Gastrocnemius medialis (tissue), 4 donors: ENCODE measurements at regions not wholly inside any gene's neighbourhood (a gene's known extent, or its start where the extent isn't known, plus 50 kb on each side); places are given as distances from the start of the nearest gene placed in this dataset.

Experiments
- ATAC-seq, 2 donors: fragments of 150-250 bp; one replicate each; pipeline ENCODE4 v1.9.1; 2016
- DNase-seq, 2 donors: peaks; one replicate each; pipeline ENCODE4 v3.0.0-alpha.2; 2019
- H3K27ac ChIP-seq, 4 donors: fragments of 200-600 bp; sonication (generic); 1 replicate in 1 of 4; 2 replicates in 3 of 4; pipeline ENCODE4 v1.5.1; 2016 to 2018; ENCODE audit warnings: mild to moderate bottlenecking in 2 of 4, moderate library complexity in 1 of 4
- H3K27me3 ChIP-seq, 3 donors: fragments of 200-600 bp; sonication (generic) in 2 of 3; 1 replicate in 1 of 3; 2 replicates in 2 of 3; pipeline versions ENCODE4 v1.5.1 to v1.6.0; 2016 to 2019; ENCODE audit warnings: mild to moderate bottlenecking in 1 of 3, moderate library complexity in 1 of 3
- H3K36me3 ChIP-seq, 2 donors: fragments of 200-600 bp; sonication (generic) in 1 of 2; one replicate each; pipeline ENCODE4 v1.5.1; 2017 to 2018
- H3K4me1 ChIP-seq, 2 donors: fragments of 200-600 bp; sonication (generic) in 1 of 2; one replicate each; pipeline ENCODE4 v1.5.1; 2016 to 2017; ENCODE audit warnings: mild to moderate bottlenecking in 2 of 2
- H3K4me3 ChIP-seq, 4 donors: fragments of 200-600 bp; sonication (generic) in 3 of 4; 1 replicate in 1 of 4; 2 replicates in 3 of 4; pipeline ENCODE4 v1.5.1; 2016 to 2019; ENCODE audit warnings: mild to moderate bottlenecking in 2 of 4
- H3K9me3 ChIP-seq, 3 donors: fragments of 200-600 bp; sonication (generic) in 2 of 3; 1 replicate in 1 of 3; 2 replicates in 2 of 3; pipeline ENCODE4 v1.5.1; 2016 to 2019
- POLR2A ChIP-seq, 2 donors: fragments of 450-650 bp; IDR thresholded peaks; one replicate each; pipeline ENCODE4 v1.6.1; 2017; ENCODE audit warnings: antibody characterized with exemption in 2 of 2, mild to moderate bottlenecking in 2 of 2, moderate library complexity in 2 of 2
- in situ Hi-C, 4 donors: fragments of 200-750 bp; cut with MboI; loops; one replicate each; pipeline versions ENCODE4 v1.15.0 to v1.8.0; 2017; ENCODE audit warnings: low sequenced_read_pairs in 4 of 4
- intact Hi-C: fragments of 100-400 bp; cut with DNase I; formaldehyde crosslinking; loops from one replicate; pipeline ENCODE4 v1.15.1; 2023; ENCODE audit warnings: low total_unique reads
- TF ChIP-seq, protein P1 (sequence below), 5 experiments: fragments of 450-650 bp in 3 of 5; fragments of 200-600 bp in 2 of 5; sonication (generic) in 2 of 5; IDR thresholded peaks in 4 of 5; conservative IDR thresholded peaks in 1 of 5; 1 replicate in 4 of 5; 2 replicates in 1 of 5; pipeline ENCODE4 v1.5.1; 2016 to 2019; ENCODE audit warnings: antibody characterized with exemption in 5 of 5, mild to moderate bottlenecking in 3 of 5, moderate library complexity in 3 of 5

DNA sequence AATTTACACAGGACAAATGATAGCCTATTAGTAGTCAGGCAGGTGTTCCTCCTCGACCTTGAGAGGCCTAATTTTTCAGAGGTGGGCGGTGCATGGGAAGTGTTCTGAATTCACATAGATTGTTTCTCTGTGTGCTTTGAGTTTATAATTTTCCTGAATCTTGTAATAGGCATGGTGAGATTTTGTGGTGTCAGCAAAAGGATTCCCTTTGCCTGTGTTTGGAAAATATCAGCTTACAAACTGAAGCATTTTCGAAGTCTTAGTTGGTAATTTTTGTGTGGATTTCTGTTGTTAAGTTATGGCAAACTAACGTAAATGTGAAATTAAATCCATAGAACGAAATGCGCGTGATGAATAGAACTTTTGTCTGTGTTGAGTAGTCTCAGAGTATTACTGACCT lies 194.0 kb upstream of the RBMS1 start:
- TF ChIP-seq, protein P1, sequence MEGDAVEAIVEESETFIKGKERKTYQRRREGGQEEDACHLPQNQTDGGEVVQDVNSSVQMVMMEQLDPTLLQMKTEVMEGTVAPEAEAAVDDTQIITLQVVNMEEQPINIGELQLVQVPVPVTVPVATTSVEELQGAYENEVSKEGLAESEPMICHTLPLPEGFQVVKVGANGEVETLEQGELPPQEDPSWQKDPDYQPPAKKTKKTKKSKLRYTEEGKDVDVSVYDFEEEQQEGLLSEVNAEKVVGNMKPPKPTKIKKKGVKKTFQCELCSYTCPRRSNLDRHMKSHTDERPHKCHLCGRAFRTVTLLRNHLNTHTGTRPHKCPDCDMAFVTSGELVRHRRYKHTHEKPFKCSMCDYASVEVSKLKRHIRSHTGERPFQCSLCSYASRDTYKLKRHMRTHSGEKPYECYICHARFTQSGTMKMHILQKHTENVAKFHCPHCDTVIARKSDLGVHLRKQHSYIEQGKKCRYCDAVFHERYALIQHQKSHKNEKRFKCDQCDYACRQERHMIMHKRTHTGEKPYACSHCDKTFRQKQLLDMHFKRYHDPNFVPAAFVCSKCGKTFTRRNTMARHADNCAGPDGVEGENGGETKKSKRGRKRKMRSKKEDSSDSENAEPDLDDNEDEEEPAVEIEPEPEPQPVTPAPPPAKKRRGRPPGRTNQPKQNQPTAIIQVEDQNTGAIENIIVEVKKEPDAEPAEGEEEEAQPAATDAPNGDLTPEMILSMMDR (IDR thresholded peaks at IDR 0.05 in 4 of 5, conservative IDR thresholded peaks at IDR 0.05 in 1 of 5): no peak
- no peak for TF ChIP-seq POLR2A (IDR thresholded peaks at IDR 0.05)
- no peak for DNase-seq
- no peak for ATAC-seq
- Histone ChIP-seq H3K27ac (no peak overlapping the region), H3K36me3 (no peaks in the 10 kb centered on the region), H3K27me3 (no peaks in the 10 kb centered on the region), H3K4me1 (no peaks in the 10 kb centered on the region), H3K9me3 (no peaks in the 10 kb centered on the region), H3K4me3 (no peak overlapping the region)
- in situ Hi-C loops (no loop called here), intact Hi-C loops (no loop called here)

DNA sequence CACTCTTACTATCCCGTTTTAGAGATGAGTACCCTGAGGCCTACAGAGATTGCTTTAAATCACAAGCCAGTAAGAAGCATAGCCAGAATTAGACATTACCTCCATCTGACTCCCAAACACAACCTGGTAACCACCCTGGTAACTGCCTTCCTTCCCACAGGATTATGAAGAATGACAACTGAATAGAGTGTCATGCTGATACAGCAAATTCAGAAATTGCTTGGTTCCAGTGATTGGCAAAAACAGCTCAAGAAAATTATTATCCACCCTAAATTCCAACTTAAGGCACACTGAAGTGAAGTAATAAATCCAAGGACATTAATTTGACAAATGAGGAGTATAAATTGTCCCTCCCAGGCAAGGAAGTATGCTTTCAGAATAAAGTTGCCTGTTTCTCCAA lies 195.8 kb upstream of the RBMS1 start:
- in situ Hi-C loops: no loop called here
- no peak overlapping the region for H3K27ac ChIP-seq
- H3K4me3 ChIP-seq: no peak overlapping the region
- no peak for TF ChIP-seq POLR2A (IDR thresholded peaks at IDR 0.05)
- TF ChIP-seq, protein P1 (IDR thresholded peaks at IDR 0.05 in 4 of 5, conservative IDR thresholded peaks at IDR 0.05 in 1 of 5): no peak
- no peaks in the 10 kb centered on the region for H3K9me3 ChIP-seq
- ATAC-seq: no peak
- DNase-seq: no peak
- H3K36me3 ChIP-seq: no peaks in the 10 kb centered on the region
- no peaks in the 10 kb centered on the region for H3K27me3 ChIP-seq
- no peaks in the 10 kb centered on the region for H3K4me1 ChIP-seq
- intact Hi-C loops: no loop called here

DNA sequence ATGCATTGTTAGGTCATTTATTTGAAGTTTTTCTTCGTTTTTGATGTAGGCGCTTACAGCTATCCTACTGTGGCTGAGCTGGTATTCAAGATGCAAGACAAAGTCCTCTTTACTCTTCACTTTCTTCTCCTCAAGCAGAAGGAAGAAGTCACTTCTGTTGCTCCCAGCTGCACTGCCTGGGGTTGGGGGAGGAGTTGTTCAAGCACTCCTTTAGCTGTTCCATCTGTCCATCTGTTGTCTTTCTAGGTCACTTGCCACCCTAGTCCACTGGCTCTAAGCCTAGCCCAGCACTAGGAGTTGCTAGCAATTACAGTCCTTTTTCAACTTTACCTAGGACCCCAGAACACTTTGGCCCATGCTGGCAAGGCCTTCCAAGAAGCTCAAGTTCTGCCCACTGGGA lies 200.6 kb upstream of the RBMS1 start:
- intact Hi-C loops: no loop called here
- in situ Hi-C loops: no loop called here

DNA sequence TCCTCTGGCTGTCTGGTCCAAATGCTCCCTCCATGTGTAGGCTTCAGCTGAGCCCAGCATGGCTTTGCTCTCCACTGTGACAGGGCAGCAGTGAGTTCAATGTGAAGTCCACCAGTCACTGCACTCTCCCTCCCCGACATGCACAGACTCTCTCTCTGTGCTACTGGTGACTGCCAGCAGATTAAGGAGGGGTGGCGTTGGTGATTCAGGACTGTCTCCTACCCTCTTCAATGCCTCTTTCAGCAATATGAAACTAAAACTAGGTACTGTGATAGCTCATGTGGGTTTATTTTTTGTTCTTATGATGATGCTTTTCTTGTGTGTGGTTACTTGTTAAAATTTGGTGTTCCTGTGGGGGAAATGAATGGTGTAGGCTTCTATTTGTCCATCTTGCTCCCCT lies 201.0 kb upstream of the RBMS1 start:
- no peaks in the 10 kb centered on the region for H3K27me3 ChIP-seq
- no peak overlapping the region for H3K4me3 ChIP-seq
- no peak for TF ChIP-seq POLR2A (IDR thresholded peaks at IDR 0.05)
- TF ChIP-seq, protein P1 (IDR thresholded peaks at IDR 0.05 in 4 of 5, conservative IDR thresholded peaks at IDR 0.05 in 1 of 5): no peak
- intact Hi-C loops (no loop called here), in situ Hi-C loops (no loop called here)
- no peak for ATAC-seq
- no peak overlapping the region for H3K27ac ChIP-seq
- H3K36me3 ChIP-seq: no peaks in the 10 kb centered on the region
- peaks cover 2 to 9% of the 10 kb centered on the region in 2 donors for H3K4me1 ChIP-seq
- DNase-seq: no peak
- no peaks in the 10 kb centered on the region for H3K9me3 ChIP-seq

More for the DNA sequence above, 200.6 kb upstream of the RBMS1 start:
- no peak for TF ChIP-seq POLR2A (IDR thresholded peaks at IDR 0.05)
- TF ChIP-seq, protein P1 (IDR thresholded peaks at IDR 0.05 in 4 of 5, conservative IDR thresholded peaks at IDR 0.05 in 1 of 5): no peak
- Histone ChIP-seq H3K4me3 (no peak overlapping the region), H3K27ac (no peak overlapping the region), H3K27me3 (no peaks in the 10 kb centered on the region), H3K9me3 (no peaks in the 10 kb centered on the region), H3K4me1 (peaks cover 2 to 9% of the 10 kb centered on the region in 2 donors), H3K36me3 (no peaks in the 10 kb centered on the region)
- ATAC-seq (no peak), DNase-seq (no peak)

DNA sequence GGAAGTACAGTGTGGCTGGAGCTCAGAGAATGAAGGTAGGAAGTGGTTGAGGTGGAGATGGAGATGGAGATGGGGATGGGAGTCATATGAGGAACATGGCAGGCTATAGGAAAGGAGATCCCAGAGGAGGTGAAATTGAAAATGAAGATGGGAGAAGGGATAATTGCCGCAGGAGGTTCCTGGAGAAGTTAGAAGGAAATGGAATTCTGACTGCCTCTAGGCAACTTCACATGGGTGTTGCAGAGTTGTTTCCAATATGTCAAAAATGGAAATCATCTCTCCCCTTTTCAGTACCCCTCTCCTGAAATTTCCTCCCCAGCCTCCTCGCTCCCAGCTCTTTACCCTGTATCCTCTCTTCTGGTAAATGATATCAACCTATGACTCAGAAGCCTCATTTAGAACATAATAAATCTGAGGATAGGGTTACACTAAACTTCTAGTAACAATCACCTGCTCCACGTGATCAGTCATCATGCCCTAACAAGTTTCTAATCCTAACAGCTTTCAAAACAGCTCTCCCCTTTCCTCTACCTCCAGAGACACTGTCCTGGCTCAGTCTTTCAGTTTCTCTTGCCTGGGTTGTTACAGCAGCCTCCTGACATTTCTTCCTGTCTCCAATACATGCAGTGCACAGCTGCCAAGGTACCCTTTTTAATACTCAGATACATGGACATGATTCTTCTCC lies 201.9 kb upstream of the RBMS1 start:
- Histone ChIP-seq H3K9me3 (no peaks in the 10 kb centered on the region), H3K27ac (peak overlapping the region in 1 of 4 donors; percentile 48), H3K4me3 (no peak overlapping the region), H3K36me3 (no peaks in the 10 kb centered on the region), H3K27me3 (no peaks in the 10 kb centered on the region), H3K4me1 (peaks cover 2 to 9% of the 10 kb centered on the region in 2 donors)
- DNase-seq: peak; percentile 6 to 12
- intact Hi-C loops: no loop called here
- in situ Hi-C loops: no loop called here
- TF ChIP-seq, protein P1 (IDR thresholded peaks at IDR 0.05 in 4 of 5, conservative IDR thresholded peaks at IDR 0.05 in 1 of 5): no peak
- no peak for TF ChIP-seq POLR2A (IDR thresholded peaks at IDR 0.05)
- peak; percentile 92 to 97 for ATAC-seq
